Erythroblast (primary cell): ENCODE measurements at regions not wholly inside any gene's neighbourhood (a gene's known extent, or its start where the extent isn't known, plus 50 kb on each side); places are given as distances from the start of the nearest gene placed in this dataset.
A peak's percentile ranks its signal among the peaks of the same experiment; 100 is the strongest.

Experiments
- DNase-seq, 2 experiments: peaks; one replicate each; lab custom pipeline; 2025; lab: John Stamatoyannopoulos, UW
- GATA1 ChIP-seq: IDR thresholded peaks from 2 replicates; pipeline ENCODE4 v1.6.1; 2011; ENCODE audit warnings: low read depth, mild to moderate bottlenecking, control low read depth, low read length, moderate library complexity
- POLR2A ChIP-seq: IDR thresholded peaks from 2 replicates; pipeline ENCODE4 v1.6.1; 2011; ENCODE audit warnings: mild to moderate bottlenecking, low read length

DNA sequence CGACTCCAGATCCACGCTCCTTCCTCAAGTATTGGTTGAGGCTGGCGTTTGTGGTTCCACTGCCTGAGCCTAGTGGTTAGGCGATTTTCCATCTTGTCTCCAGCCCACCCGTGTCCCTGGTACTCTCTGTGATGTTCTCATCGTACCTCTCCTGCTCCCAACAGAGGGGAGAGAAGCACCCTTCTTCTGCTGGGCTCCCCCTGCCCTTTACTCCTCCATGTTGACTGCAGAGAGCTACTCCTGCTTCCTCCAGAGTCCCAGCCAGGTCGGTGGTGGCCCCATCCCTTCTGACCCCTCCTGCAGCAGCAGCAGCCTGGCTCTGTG lies 164.0 kb upstream of the BCOR start:
- TF ChIP-seq POLR2A (no peak), GATA1 (no peak)
- no peak for DNase-seq

DNA sequence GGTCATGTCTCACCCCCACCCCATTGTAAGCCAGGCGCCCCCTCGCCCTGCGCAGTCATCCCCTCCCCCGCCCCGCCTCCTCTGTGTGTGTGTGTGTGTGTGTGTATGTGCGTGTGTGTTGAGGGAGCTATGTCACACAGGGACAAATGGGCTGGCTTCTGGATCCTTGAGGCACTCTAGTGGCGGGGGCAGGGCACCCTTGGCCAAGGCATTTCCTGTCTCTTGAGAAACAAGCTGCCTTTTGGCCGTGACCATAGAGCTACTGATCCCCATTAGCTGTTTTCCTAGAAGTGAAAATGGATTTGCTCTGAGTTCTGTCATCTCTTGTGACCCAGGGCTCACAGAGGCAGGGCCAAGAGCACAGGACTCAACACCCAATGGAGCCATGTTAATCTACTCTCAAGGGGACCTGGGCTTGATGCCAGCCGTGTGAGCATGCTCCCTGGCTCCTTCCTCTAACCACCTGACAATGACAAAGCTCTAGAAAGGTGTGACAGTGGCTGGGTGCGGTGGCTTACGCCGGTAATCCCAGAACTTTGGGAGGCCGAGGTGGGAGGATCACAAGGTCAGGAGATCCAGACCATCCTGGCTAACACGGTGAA lies 162.5 kb upstream of the BCOR start:
- TF ChIP-seq POLR2A: no peak

DNA sequence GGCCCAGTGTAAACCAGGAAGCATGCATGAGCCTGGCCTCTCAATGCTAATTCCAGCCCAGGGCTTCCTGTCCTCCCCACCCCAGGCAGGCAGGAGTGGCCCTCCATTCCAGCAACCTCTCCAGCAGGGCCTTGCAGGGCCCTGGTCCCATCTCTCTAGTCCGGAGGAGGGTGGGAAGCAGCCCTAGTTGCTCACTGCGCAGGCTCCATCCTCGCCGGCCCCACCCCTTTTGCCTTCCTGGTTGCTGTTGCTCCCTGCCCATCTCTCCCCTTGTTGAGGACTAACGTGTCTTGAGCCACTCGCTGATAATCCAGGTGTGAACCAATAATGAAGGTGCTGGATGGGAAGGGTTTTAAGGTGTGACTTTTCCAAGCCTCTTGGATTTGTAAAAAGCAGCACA lies 161.2 kb upstream of the BCOR start:
- no peak for DNase-seq
- TF ChIP-seq GATA1 (no peak), POLR2A (no peak)

More for the DNA sequence above, 162.5 kb upstream of the BCOR start:
- no peak for DNase-seq

DNA sequence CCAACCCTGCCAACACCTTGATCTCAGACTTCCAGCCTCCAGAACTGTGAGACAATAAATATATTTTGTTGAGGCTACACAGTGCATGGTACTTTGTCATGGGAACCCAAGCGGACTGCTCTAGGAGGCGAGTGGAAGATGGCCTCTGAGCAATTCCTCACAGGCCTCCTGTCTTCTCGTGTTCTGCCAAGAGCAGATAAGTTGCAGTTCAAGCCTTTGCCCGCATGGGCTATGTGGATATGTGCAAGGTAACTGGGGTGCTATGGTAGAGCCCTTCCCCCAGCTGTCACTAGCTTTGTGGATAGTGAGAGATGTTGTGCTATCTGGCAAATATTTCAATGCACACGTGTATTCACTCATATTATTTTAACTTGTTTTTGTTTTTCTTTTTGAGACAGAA lies 156.0 kb upstream of the BCOR start:
- DNase-seq: peak in 1 of 2 experiments; percentile 34
- TF ChIP-seq GATA1: no peak
- TF ChIP-seq POLR2A: no peak

DNA sequence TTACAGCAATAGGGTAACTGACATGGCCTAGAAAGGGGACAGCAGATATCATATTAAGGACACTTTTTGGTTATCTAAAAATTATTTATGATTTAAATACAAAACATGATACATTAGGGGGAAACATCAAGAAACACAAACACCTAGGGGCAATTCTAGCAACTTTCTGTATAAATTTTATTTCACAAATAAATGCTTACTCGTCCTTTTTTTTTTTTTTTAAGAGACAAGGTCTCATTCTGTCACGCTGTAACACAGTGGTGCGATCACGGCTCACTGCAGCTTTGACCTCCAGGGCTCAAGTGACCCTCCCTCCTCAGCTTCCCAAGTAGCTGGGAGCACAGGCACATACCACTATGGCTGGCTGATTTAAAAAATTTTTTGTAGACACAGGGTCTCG lies 151.8 kb upstream of the BCOR start:
- no peak for TF ChIP-seq GATA1
- no peak for TF ChIP-seq POLR2A
- no peak for DNase-seq

DNA sequence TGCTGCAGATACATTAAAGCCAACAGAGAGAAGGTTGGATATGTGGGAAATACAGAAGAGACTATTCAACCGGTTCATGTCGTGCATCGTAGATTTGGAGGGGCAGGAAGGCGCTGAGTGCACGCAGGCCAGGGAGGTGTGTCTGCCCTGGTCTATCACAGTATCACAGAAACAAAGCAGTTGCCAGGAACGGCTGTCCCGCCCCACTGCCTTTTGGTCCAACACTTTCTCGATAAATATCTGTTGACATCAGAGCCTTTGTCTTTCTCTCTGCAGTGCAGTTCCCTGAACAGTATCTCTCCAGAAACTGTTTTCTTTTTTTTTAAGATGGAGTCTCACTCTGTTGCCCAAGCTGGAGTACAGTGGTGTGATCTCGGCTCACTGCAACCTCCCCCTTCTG lies 151.1 kb upstream of the BCOR start:
- TF ChIP-seq GATA1 (no peak), POLR2A (no peak)
- peak; percentile 7 to 49 for DNase-seq

DNA sequence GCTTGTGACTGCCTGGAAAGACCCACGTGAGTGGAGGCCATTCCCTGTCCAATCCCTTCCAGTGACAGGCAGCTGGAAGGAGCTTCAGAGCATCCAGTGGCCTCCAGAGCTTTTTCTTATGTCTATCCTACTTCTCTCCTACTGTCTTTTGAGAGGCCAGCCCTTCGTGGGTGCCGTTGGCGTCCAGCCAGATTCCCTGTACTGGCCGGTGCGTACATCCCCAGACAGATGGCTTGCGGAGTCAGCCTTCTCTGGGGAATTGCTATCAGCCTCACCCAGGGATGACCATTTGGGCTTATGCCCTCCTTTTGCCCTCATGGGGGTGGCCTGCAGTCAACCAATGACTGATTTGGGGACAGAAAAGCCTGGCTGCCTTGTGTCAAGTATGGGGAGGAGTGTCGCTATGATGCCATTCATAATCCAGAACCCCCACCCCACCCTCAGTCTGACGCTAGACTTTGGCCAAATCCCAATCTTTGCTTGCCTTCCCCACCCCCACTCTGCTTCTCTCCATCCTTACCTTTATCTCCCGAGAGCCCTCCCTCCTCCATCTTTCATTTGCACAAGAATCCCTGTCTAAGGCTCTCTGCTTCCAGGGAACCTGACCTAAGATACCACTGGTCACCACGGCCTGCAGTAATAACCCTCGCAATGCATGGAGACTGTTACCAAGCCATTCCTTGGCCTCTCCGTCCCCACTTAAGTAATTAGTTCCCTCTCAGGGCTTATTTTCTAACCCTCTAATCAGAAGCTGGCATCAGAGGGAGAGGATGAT lies 150.3 kb upstream of the BCOR start:
- DNase-seq: no peak
- no peak for TF ChIP-seq POLR2A
- no peak for TF ChIP-seq GATA1

DNA sequence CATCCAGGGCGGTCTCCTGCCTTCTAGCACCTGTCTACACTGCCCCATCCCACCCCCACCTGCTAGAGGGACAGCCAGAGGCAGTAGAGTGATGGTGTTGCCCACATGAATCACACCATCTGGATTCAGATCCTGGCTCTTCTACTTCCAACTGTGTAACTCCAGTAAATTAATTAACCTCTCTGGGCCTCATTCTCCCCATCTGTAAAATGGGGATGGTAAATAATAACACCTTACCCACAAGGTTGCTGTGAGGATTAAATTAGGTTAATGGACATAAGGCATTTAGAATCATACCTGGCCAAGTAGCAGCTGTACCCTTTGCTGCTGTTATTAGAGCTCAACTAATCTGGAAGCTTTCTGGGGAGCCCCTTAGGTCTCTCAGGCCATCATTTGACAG lies 149.6 kb upstream of the BCOR start:
- TF ChIP-seq POLR2A (no peak), GATA1 (no peak)
- no peak for DNase-seq

DNA sequence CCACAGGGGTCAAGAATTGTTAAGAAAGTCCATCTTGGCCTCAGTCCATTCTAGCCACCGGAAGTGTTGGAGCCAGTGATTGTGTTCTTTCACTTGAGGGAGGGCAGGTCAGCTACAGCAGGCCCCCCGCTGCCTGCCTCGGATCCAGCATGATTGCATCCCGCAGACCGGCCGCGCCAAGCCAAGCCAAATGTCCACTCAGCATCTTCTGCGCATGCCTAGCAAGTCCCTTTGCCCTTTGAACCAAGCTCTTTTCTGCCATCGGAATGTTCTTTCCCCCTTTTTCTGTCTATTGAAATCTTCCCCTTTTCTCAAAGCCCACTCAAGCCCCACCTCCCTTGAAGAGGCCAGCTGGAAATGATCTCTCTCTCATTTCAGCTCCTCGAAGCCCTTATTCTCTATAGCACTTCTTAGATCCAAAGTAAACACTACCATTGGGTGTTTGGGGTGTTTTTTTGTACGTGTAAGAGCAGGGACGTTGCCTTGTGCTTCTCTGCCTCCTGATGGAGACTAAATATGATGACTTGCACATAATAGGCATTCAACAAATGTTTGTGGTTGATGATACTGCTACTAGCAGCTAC lies 147.8 kb upstream of the BCOR start:
- no peak for DNase-seq
- TF ChIP-seq POLR2A (no peak), GATA1 (no peak)

DNA sequence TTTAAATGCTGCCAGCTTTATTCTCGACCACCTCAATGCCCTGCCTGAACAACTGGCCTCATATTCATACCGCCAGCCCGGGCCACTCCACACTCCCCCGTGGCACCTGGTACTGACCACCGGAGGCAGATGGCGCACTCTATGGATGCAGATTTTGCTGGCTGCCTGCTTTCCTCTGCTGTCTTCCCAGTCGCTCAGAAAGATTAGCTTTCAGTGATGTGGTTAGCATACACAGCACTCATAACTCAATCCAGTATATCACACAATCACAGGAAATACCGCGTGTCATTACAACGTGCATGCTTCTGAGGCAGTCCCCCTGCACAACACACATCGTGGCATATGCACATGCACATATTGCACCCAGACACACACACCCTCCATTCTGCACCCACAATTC lies 147.2 kb upstream of the BCOR start:
- TF ChIP-seq GATA1: no peak
- no peak for TF ChIP-seq POLR2A
- DNase-seq: no peak

DNA sequence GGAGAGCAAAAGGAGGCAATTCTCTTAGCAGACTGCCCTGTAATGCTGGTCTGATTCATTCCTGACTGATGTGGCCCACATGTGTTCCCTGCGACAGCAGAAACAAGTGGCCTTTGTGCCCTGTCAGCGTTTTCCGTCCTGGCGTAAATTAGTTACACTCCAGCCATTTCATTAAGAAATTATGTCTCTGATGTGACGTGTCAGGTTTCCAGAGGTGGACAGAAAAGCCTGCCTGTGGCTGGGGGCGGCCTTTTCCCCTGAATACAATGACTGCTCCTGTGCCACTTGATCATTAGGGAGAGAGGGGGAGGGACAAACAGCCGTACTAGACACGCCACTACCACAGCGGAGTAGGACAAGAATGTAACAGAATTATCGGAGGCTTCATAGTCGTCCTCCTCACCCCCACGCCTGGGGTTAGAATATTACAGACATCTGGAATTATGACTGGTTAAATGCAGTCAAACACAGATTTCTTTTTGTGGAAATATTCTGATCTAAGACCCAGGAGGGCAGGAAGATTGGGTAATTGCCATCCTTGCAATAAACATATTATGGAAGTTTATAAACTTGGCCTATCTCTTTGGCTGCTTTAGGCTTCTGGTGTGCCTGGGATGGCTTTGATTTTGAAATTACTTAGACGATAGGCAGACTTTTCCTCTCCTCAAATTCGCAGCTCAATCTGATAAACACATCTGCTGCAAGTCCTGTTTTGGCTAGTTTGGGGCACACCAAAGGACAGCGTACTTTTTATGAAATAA lies 146.2 kb upstream of the BCOR start:
- no peak for TF ChIP-seq POLR2A
- TF ChIP-seq GATA1: no peak
- no peak for DNase-seq

DNA sequence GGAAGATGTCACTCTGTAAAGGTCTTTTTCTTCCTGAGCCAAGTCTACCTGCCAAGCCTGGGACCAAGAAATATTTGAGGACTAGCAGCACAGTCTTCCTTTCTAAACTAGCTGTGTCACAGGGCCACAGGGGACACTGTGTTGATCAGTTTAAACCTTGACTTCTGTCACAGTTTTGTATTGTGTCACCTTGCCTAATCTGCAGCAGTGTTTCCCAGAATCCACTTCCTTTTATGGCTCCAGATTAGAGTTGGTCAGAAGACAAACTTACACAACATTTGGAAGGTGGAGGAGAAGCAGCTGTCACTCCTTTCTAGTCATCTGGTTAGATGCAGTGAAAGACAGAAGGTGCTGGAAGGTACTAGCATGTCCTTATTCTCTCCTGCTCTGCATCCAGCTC lies 143.1 kb upstream of the BCOR start:
- no peak for DNase-seq
- TF ChIP-seq GATA1 (no peak), POLR2A (no peak)

DNA sequence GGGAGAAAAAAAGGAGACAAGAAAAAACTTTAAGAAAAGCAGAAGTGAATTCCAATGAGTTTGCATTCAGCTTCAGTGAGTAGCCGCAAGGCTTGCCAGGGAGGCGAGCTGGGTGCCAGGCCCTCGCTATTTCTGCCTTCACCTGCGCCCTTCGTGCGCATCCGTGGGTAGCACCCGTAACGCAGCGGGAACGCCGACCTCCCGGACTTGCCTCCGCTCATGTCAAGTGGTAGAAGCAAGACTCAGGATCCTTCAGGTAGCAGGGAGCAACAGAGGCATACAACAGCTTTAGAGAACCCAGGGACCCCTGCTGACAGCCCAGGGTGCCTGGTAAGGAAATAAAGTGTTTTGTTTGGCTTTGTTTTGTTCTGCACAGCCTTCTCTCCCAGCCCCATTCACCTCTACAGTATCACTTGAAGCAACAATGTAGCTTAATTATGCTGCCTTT lies 140.0 kb upstream of the BCOR start:
- no peak for TF ChIP-seq POLR2A
- DNase-seq: no peak

DNA sequence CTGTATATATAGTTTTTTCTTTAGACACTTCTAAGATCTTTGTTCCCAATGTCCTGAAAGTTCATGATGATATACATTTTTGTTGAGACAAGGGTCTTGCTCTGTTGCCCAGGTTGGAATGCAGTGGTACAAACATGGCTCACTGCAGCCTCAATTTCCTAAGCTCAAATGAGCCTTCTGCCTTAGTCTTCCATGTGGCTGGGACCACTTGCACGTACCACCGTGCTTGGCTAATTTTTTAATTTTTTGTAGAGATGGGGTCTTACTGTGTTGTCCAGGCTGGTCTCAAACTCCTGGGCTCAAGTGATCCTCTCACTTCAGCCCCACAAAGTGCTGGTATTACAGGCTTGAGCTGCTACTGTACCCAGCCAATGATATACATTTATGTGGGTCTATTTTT lies 132.9 kb upstream of the BCOR start:
- no peak for DNase-seq
- TF ChIP-seq POLR2A: no peak
- no peak for TF ChIP-seq GATA1
